Thyroid gland (tissue), 4 donors: ENCODE measurements at regions not wholly inside any gene's neighbourhood (a gene's known extent, or its start where the extent isn't known, plus 50 kb on each side); places are given as distances from the start of the nearest gene placed in this dataset.
"Not testable (repeated sequence)": the region's sequence is repeated elsewhere in the genome, so short reads cannot be mapped to it uniquely, and the experiment has no call there.

ENCODE experiments used
- POLR2A ChIP-seq, 2 donors: fragments of 450-650 bp; IDR thresholded peaks; one replicate each; pipeline ENCODE4 v1.6.1; 2017; ENCODE audit warnings: antibody characterized with exemption in 2 of 2, mild to moderate bottlenecking in 2 of 2, moderate library complexity in 1 of 2
- TF ChIP-seq, protein P1 (sequence below), 6 experiments: fragments of 200-600 bp in 3 of 6; fragments of 450-650 bp in 3 of 6; sonication (generic) in 3 of 6; IDR thresholded peaks; one replicate each; pipeline ENCODE4 v1.5.1; 2016 to 2019; ENCODE audit warnings: antibody characterized with exemption in 6 of 6, mild to moderate bottlenecking in 2 of 6, inconsistent platforms in 1 of 6, moderate library complexity in 1 of 6

DNA sequence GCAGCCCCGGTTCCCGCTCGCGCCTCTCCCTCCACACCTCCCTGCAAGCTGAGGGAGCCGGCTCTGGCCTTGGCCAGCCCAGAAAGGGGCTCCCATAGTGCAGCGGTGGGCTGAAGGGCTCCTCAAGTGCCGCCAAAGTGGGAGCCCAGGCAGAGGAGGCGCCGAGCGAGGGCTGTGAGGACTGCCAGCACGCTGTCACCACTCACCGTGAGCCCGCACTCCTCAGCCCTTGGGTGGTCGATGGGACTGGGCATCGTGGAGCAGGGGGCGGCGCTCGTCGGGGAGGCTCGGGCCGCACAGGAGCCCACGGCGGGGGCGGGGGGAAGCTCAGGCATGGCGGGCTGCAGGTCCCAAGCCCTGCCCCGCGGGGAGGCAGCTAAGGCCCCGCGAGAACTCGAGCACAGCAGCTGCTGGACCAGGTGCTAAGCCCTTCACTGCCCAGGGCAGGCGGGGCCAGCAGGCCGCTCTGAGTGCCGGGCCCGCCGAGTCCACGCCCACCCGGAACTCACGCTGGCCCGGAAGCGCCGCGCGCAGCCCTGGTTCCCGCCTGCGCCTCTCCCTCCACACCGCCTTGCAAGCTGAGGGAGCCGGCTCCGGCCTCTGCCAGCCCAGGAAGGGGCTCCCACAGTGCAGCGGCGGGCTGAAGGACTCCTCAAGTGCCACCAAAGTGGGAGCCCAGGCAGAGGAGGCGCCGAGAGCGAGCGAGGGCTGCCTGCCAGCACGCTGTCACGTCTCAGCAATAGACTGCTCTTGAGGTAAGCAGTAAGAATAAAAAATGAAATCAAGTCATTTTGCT lies 670.2 kb upstream of the CTNND2 start:
- not testable (repeated sequence) for TF ChIP-seq POLR2A (IDR thresholded peaks at IDR 0.05)
- TF ChIP-seq, protein P1, sequence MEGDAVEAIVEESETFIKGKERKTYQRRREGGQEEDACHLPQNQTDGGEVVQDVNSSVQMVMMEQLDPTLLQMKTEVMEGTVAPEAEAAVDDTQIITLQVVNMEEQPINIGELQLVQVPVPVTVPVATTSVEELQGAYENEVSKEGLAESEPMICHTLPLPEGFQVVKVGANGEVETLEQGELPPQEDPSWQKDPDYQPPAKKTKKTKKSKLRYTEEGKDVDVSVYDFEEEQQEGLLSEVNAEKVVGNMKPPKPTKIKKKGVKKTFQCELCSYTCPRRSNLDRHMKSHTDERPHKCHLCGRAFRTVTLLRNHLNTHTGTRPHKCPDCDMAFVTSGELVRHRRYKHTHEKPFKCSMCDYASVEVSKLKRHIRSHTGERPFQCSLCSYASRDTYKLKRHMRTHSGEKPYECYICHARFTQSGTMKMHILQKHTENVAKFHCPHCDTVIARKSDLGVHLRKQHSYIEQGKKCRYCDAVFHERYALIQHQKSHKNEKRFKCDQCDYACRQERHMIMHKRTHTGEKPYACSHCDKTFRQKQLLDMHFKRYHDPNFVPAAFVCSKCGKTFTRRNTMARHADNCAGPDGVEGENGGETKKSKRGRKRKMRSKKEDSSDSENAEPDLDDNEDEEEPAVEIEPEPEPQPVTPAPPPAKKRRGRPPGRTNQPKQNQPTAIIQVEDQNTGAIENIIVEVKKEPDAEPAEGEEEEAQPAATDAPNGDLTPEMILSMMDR (IDR thresholded peaks at IDR 0.05) = not testable (repeated sequence)
